ENCODE measurements at regions not wholly inside any gene's neighbourhood (a gene's known extent, or its start where the extent isn't known, plus 50 kb on each side); places are given as distances from the start of the nearest gene placed in this dataset.

- no peaks in the 10 kb centered on the region for H3K27me3 ChIP-seq (ENCODE audit: insufficient read depth, poor library complexity, severe bottlenecking)
- no peak for TF ChIP-seq SPI1 (IDR thresholded peaks at IDR 0.05; ENCODE audit: borderline replicate concordance, low read depth)
- no peak for TF ChIP-seq GABPA (IDR thresholded peaks at IDR 0.05; ENCODE audit: low read depth)
- TF ChIP-seq, protein P1, sequence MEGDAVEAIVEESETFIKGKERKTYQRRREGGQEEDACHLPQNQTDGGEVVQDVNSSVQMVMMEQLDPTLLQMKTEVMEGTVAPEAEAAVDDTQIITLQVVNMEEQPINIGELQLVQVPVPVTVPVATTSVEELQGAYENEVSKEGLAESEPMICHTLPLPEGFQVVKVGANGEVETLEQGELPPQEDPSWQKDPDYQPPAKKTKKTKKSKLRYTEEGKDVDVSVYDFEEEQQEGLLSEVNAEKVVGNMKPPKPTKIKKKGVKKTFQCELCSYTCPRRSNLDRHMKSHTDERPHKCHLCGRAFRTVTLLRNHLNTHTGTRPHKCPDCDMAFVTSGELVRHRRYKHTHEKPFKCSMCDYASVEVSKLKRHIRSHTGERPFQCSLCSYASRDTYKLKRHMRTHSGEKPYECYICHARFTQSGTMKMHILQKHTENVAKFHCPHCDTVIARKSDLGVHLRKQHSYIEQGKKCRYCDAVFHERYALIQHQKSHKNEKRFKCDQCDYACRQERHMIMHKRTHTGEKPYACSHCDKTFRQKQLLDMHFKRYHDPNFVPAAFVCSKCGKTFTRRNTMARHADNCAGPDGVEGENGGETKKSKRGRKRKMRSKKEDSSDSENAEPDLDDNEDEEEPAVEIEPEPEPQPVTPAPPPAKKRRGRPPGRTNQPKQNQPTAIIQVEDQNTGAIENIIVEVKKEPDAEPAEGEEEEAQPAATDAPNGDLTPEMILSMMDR (IDR thresholded peaks at IDR 0.05; ENCODE audit: insufficient read depth, low read length): no peak
- no peak for TF ChIP-seq REST (IDR thresholded peaks at IDR 0.05; ENCODE audit: insufficient replicate concordance, low read depth)
- TF ChIP-seq POLR2AphosphoS5 (IDR thresholded peaks at IDR 0.05; ENCODE audit: low read depth): no peak
- H3K4me3 ChIP-seq (replicated peaks; ENCODE audit: insufficient read depth, low read length): no peak overlapping the region
- H3K27ac ChIP-seq (replicated peaks): no peak overlapping the region
- DNase-seq (ENCODE audit: low read depth in 1 of 2, low spot score in 1 of 2): no peak
These were observed 235.5 kb upstream of the ACTBL2 start for GRCh38 chr5:57718155-57718554.

- Histone ChIP-seq H3K27ac (replicated peaks) (no peak overlapping the region), H3K27me3 (ENCODE audit: insufficient read depth, poor library complexity, severe bottlenecking) (no peaks in the 10 kb centered on the region), H3K4me3 (replicated peaks; ENCODE audit: insufficient read depth, low read length) (no peak overlapping the region)
- no peak for DNase-seq (ENCODE audit: low read depth in 1 of 2, low spot score in 1 of 2)
- TF ChIP-seq, protein P1 (IDR thresholded peaks at IDR 0.05; ENCODE audit: insufficient read depth, low read length): no peak
- TF ChIP-seq REST (IDR thresholded peaks at IDR 0.05; ENCODE audit: insufficient replicate concordance, low read depth) (no peak), POLR2AphosphoS5 (IDR thresholded peaks at IDR 0.05; ENCODE audit: low read depth) (no peak), SPI1 (IDR thresholded peaks at IDR 0.05; ENCODE audit: borderline replicate concordance, low read depth) (no peak), GABPA (IDR thresholded peaks at IDR 0.05; ENCODE audit: low read depth) (no peak)
These were observed 234.9 kb upstream of the ACTBL2 start for GRCh38 chr5:57717555-57717954.

GRCh38 chr5:57716661-57717060, 234.1 kb upstream of the ACTBL2 start:
- Histone ChIP-seq H3K27ac (replicated peaks) (no peak overlapping the region), H3K27me3 (ENCODE audit: insufficient read depth, poor library complexity, severe bottlenecking) (no peaks in the 10 kb centered on the region), H3K4me3 (replicated peaks; ENCODE audit: insufficient read depth, low read length) (no peak overlapping the region)
- TF ChIP-seq REST (IDR thresholded peaks at IDR 0.05; ENCODE audit: insufficient replicate concordance, low read depth) (no peak), GABPA (IDR thresholded peaks at IDR 0.05; ENCODE audit: low read depth) (no peak), POLR2AphosphoS5 (IDR thresholded peaks at IDR 0.05; ENCODE audit: low read depth) (no peak), SPI1 (IDR thresholded peaks at IDR 0.05; ENCODE audit: borderline replicate concordance, low read depth) (no peak)
- TF ChIP-seq, protein P1 (IDR thresholded peaks at IDR 0.05; ENCODE audit: insufficient read depth, low read length): no peak
- no peak for DNase-seq (ENCODE audit: low read depth in 1 of 2, low spot score in 1 of 2)
